Suppressor macrophage treated with lipopolysaccharide for 4 hours (primary cell): ENCODE measurements at regions not wholly inside any gene's neighbourhood (a gene's known extent, or its start where the extent isn't known, plus 50 kb on each side); places are given as distances from the start of the nearest gene placed in this dataset.
"Not testable (repeated sequence)": the region's sequence is repeated elsewhere in the genome, so short reads cannot be mapped to it uniquely, and the experiment has no call there.

Experiments
- DNase-seq: peaks from one replicate; pipeline ENCODE4 v3.0.0-alpha.2; 2020

DNA sequence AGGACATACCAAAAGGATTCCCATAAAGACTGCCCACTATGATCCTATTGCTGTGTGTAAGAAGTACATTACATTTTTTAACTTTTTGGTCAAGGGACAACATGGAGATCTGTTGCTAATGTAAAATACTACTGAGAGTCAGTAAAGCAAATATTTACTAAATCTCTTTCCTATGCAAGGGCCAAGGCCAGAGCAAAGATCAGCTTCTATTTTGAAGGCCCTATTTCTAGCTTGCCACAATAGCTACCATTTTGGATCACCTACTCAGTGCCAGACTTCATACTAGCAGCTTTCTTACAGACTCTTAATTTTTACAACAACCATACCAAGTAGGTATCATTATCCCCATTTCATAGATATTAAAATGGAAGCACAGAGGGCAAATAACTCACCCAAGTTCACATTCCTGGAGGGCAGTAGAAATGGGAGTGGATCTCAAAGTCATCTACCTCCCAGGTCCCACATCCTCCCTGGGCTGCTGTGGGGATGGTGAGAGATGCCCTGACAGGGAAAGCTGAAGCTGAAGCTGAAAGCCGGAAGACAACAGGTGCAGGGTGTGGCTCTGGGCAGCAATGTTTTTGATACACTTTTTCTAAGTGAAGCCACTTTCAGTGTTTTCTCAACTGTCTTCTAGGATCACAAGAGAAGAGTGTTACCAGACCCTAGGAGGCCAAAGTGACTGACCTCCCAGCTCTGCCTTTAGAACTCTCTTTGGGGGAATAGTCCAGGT, 321.2 kb downstream of the UBE3D start:
- no peak for DNase-seq

DNA sequence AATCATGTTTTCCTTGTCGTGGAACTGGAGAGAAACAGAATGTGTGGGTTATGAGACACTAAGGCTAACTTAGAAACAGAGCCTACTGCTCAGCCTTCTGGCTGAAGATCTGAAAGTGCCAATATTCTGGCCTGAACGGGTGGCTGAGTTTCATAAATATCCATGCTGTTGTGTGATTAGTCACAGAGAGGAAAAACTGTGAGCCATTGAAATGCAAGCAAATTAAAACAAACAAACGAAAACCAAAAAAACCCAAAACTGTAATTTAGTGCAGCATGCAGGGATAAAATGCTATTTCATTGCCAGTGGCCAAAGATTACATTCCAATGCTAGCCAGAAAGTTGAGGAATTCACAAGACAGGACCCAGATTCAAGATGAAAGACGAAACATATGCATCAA, 315.1 kb downstream of the UBE3D start:
- DNase-seq, result no peak

DNA sequence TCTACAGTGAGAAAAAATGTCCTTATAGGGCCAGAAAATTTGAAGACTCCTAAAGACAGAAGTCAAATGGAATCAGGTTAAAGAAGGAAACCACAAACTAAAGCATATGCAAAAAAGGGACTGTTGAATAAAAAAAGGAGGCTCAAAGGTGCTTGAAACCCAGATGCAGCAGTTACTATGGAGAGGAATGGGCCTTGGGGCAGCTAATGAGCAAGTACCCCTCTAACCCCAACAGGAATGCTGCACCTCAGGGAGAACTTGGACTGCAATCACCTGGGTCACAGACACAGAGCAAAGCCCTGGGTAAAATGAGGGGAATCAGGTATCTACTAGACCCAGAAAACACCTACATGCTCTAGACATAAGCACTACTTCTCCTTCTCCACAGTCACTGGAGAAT, 313.9 kb downstream of the UBE3D start:
- DNase-seq, result no peak

DNA sequence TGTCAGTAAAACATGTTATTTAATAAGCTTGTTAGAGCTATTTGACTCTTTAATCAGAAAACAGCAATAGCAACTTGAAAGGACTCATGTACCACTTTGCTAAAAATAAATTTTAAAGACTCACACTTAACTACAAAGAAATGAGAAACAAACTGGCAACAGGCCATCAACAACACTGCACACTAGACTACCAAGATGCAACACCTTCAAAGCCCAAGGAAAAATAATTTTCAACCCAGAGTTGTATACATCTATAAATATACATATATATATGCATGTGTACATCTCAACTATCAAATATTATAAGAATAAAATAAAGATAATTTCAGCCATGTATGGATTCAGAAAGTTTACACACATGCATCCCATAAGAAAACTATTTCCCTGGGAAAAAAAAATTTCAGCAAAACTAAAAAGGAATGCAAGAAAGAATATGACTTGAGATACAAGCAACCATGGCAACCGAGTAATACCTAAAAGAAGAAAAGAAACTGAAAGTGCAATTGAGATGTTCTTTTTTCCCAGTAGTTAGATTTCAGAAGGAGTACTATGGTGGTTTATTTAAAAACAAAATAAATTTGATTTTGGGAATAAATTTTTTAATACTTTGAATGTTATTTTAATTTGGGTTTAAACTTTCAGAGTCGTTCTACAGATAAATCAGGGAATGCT, 303.8 kb downstream of the UBE3D start:
- no peak for DNase-seq

DNA sequence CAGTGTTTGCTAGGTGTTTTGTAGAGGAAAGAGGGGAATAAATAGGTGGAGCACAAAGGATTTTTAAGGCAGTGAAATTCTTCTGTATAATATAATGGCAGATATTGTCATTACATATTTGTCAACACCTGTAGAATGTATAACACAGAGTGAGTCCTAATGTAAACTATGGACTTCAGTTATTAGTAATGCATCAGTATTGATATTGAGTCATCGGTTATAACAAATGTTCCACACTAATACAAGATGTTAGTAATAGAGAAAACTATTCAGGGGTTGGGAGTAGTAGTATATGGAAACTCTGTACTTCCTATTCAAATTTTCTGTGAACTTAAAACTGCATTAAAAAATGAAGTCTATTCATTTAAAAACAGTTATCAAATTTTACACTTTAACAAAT, 299.2 kb downstream of the UBE3D start:
- no peak for DNase-seq

DNA sequence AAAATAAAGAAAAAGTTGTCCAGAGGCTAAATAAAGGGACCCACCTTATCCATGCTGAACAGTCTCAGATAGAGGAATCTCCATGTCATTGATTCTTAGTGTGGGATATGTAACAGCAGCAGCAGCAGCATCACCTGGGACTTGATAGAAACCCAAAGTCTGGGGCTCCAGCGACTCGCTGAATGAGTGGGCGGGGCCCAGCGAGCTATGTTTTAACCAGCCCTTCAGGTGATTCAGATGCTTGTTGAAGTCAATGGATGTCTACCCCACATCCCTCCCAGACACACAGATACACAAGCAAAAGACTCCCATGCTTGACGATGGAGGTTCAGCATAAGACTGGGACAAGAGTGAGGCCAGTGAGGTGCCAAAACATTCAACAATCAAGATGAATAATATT, 298.6 kb downstream of the UBE3D start:
- no peak for DNase-seq

DNA sequence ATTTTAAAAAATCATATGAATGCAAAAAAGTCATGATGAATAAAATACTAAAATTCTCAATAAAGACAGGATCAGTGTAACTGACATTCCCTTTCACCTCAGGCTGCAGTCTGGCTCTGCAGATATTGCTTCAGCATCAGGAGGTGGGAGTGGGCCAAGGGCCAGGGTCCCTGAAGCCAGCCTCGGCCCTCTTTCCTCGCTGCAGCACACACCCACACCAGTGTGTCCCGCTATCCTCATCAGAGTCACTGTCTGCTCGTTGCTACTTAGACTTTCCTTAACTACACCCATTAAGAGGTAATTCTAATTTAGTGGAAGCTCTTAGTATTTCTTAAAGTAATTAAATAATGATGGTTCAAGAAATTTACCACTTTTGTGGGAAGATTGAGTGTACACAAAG, 298.2 kb downstream of the UBE3D start:
- no peak for DNase-seq

DNA sequence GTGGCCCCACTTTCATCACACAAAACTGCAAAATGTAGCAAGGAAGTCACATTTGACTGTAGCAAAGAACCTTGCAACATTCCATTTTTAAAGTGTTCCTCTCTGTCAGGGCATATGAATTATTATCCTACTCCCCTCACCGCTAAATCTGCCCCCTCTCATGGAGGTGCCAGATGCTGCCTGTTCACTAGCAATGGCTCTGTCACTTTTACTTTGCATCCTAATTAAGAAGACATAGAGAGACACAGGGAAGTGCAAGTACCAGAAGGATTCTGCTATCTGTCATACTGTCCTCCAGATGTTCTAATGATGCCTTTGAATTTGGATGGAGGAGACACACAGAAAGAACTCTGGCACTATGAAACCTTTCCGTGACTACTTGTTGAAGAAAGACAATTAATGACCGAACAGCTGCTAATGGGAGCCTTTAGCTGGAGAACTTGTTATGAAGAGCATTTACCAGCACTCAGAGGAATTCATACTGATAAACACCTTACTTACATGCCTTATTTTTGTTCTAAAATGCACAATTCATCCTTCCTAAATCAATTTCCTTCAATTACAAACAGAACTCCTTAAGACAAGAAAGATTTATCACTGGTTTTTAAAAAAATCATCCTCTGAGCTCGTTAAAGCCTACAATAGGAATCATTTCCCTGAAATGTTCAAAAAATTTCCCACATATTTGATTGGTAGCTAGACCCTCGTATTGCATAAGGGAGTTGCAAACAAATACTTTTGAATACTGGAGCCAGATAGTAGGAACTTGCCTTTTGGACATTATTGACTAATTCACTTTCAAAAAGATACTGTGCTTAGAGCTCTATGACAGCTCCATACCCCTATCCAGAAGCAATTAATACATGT, 292.6 kb downstream of the UBE3D start:
- no peak for DNase-seq

DNA sequence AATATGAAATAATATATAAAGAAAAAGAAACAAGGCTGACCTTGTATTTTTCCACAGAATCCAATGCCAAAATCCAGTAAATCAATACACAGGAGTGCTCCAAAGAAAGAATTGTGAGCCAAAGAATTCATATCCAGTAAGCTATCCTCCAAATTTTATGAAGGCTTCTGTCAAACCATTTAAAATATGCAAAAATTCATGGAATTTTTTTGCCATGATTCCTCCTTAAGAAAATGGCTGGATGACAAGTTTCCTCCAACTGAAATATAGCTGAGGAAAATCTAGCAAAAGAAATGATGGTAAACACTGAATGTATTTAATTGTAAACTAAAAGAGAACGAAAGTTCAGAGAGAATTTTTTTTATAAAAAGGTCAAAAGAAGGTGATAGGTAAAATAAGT, 290.3 kb downstream of the UBE3D start:
- DNase-seq, result no peak

DNA sequence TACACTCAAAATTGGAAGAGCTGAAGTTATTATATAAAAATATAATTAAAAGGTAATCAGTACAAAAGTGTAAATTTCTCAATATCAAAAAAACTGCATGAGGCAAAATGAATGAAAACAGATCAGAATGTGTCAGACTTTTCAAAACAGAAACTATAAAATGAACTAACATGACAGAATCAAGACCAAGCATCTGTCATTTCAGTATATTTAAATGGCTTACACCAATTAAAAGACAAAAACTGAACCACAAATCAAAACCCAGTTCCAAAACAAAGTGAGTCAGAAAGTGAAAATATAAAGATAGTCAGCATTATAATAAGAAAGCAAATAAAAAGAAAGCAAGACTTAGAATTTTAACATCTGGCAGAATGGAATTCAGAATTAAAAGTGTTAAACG, 289.7 kb downstream of the UBE3D start:
- no peak for DNase-seq

DNA sequence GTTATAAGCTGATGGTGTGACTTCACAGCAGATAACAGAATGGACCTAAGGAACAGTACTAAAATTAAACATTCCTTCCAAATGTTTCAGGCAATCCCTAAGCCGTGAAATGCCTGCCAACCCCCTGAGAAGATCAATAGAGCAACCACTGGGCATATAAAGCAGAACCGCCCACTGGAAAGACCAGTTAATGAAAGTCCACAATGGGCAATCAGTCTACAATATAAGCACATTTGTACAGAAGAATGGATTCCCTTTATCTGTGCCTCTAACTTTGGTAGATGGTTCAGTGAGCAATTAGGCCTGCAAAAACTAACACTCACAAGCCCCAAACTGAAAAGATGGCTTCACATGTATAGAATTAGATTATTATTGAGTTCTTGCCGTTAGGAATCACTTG, 286.6 kb downstream of the UBE3D start:
- DNase-seq, result no peak

DNA sequence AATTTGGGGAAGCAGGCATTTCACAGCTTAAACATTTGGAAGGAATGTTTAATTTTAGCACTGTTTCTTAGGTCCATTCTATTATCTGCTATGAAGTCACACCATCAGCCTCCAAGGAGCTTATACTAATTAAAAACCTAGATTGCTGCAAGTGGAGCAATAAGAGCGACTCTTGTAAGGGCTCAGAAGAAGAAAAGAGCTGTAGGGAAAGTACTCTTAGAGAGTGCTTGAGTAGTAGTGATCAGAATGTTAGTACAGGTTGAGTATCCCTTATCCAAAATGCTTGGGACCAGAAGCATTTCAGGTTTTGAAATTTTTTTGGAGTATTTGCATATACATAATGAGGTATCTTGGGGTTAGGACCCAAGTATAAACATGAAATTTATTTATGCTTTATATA, 285.3 kb downstream of the UBE3D start:
- DNase-seq, result no peak

DNA sequence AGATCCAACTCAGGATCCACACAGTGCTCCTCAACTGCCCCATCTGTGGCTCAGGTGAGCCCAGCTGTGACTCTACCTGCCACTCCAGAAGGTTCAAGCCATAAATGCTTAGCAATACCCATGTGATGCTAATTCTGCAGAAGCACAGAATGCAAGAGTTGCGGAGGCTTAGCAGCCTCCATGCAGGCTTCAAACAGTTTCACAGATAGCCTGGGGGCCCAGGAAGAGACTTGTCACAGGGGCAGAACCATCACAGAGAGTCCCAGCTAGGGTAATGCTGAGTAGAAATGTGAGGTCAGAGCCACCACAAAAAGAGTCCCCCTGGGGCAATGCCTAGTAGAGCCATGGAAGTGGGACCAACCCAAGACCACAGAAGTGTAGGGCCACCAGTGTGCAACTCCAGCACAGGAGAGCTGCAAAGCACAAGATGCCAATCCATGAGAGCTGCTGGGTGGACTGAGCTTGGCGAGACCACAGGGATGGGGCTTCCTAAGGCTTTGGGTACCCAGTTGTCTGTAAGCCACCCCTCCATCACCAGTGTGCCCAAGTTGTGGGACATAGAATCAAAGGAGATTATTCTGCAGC, 283.9 kb downstream of the UBE3D start:
- no peak for DNase-seq

DNA sequence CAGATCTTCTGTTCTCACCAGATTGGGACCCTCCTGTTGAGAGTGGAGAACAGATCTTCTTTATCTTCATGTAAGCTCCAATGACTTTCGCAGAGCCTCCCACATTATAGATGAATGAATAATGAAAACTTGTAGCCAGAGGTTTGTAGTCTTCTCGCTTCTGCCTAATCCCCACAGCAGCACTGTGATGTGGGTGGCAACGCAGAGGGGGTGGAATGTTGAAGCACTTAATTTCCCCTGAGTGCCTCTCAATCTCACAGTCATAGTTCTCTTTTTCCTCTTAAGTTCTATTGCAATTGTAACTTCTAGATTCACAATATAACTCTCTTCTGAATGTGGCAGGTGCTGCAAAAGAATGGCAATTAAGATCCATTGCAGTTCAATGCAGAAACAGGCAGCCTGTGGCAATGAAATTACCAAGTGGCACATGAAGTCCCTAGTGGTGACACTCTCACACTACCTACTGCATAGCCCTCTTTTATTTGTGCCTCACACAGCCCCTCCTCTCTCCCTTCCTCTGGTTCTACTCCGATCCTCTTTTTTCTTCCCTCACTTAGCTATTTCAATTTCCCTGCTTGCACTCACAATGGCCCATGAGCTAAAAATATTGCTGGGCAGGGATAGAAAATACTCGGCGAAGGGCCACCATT, 281.9 kb downstream of the UBE3D start:
- DNase-seq, result no peak

DNA sequence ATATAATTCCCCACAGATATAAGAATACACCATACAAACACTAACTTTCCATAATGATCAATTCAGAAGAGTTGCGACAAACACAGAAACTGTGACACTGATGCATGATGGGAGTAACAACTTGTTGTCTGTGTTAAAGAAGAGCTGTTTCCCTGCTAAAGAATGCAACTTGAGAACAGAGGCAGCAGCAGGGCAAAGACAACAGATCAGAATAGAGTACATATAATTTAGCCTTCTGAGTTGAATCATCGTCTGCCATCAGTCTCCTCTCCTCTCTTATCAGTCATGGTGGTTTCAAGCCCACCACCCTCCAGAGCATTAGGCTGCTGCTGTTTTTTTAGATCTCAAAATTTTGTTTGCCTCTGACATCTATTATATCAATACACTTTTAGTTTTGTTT, 280.4 kb downstream of the UBE3D start:
- DNase-seq, result no peak

DNA sequence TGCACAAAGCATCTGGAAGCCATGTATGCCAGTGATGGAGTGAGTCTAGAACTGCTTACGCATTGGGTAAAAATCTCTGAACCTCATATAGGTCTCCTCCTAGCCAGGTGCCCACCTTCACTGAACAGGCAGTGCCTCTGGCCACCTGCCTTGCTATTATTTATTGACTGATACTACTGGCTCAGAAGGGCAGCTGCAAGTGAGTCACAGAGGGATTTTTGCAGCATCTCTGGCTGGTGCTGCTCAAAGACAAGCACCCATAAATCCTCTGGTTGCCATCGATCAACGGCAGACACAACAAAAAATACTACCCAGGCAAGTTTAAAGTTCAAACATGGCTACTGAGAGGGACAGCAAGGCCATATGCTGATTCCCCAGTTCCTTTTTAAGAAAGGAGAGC, 279.4 kb downstream of the UBE3D start:
- DNase-seq, result no peak

DNA sequence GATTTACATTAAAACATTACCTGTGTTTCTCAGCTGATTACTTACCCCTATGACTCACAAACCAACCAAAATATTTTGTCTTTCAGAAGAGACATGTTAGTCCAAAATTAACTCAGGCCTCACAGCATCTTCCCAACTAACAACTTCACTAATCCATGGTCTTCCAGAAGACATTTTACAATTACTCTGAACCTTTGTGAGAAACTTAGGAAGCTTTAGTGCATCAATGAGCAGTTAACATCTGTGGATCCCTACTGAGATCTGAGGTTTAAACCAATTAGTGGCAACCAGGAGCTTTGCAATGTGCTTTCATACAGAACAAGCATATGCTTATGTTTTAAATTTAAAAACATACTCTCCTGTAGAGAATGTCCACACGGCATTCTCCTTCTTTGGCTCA, 269.7 kb downstream of the UBE3D start:
- DNase-seq, result no peak

DNA sequence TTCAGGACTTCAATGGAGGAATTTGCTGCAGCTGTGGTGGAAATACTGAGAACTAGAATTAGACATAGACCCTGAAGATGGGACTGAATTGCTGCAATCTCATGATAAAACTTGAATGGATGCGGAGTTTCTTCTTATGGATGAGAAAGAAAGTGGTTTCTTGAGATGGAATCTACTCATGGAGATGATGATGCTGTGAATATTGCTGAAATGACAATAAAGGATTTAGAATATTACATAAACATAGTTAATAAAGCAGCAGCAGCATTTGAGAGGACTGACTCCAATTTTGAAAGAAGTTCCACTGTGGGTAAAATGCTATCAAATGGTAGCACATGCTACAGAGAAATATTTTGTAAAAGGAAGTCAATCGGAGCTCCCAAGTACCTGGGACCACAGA, 264.6 kb downstream of the UBE3D start:
- no peak for DNase-seq

DNA sequence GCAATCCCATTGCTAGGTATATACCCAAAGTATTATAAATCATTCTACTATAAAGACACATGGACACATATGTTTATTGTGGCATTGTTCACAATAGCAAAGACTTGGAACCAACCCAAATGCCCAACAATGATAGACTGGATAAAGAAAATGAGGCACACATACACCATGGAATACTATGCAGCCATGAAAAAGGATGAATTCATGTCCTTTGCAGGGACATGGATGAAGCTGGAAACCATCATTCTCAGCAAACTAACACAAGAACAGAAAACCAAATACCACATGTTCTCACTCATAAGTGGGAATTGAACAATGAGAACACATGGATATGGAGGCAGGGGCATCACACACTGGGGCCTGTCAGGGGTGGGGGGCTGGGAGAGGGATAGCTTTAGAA, 249.4 kb downstream of the UBE3D start:
- DNase-seq, result not testable (repeated sequence)

DNA sequence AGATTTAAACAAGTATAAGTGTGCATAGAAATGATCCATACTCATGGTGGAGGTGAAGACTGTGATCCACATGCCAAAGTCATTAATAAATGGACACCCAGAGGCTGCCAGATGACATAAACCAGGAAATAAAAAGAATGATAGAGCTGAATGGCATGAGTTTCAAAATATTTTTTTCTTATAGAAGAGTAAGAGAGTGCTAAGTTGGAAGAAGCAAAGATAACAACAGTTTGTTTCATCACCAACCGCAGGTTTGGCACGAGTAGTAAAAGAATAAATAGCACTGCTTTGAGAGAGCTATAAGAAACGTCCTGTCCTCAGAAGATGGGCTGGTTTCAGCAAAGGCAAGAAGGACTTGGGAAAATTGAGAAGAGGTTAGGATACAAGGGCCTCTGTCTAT, 246.9 kb downstream of the UBE3D start:
- DNase-seq, result no peak

DNA sequence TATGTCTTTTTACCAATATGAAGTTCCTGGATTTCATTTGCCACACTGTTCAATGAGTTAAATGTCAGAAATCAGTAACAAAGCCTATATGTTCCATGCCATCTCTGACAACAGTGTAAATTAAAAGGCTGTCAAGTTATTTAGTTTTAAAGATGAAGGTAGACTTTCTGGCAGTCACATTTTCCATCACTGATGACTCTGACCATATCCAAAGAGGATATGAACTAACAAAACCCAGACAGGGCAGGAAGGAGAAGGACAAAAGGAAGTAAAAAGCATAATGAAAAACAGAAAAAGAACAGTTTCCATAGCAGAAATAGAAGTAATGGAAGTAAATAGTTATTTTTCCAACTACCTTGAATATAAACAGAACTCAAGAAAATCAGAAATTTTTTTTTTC, 242.3 kb downstream of the UBE3D start:
- no peak for DNase-seq

DNA sequence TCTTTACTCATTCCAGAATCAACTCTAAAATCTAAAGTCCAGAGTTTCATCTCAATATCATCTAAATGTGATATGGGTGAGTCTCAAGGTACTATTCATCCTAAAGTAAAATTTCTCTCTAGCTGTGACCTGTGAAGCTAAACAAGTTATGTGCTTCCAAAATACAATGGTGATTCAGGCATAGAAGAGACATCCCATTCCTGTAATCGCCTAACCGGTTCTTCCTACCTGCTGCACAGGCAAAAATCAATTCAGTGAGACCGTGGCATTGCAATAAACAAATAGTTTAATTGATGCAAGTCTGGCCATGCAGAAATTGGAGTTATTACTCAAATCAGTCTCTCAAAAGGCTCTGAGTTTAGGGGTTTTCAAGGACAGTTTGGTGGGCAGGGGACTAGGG, 232.8 kb downstream of the UBE3D start:
- no peak for DNase-seq

DNA sequence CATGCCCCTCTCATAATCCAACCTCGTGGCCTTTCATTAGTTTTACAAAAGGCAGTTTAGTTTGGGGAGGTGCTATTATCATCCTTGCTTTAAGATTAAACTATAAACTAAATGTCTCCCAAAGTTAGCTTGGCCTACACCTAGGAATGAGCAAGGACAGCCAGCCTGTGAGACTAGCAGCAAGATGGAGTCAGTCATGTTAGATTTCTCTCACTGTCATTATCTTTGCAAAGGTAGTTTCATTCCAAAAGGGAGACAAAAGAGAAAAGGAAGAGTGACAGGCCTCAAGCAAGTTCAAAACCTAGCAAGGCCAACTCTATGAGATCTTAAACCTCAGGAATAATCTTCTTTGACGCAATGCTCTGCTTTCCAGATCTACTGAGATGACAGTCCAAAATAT, 232.2 kb downstream of the UBE3D start:
- DNase-seq, result no peak
